ENCODE measurements at regions not wholly inside any gene's neighbourhood (a gene's known extent, or its start where the extent isn't known, plus 50 kb on each side); places are given as distances from the start of the nearest gene placed in this dataset.

DNA sequence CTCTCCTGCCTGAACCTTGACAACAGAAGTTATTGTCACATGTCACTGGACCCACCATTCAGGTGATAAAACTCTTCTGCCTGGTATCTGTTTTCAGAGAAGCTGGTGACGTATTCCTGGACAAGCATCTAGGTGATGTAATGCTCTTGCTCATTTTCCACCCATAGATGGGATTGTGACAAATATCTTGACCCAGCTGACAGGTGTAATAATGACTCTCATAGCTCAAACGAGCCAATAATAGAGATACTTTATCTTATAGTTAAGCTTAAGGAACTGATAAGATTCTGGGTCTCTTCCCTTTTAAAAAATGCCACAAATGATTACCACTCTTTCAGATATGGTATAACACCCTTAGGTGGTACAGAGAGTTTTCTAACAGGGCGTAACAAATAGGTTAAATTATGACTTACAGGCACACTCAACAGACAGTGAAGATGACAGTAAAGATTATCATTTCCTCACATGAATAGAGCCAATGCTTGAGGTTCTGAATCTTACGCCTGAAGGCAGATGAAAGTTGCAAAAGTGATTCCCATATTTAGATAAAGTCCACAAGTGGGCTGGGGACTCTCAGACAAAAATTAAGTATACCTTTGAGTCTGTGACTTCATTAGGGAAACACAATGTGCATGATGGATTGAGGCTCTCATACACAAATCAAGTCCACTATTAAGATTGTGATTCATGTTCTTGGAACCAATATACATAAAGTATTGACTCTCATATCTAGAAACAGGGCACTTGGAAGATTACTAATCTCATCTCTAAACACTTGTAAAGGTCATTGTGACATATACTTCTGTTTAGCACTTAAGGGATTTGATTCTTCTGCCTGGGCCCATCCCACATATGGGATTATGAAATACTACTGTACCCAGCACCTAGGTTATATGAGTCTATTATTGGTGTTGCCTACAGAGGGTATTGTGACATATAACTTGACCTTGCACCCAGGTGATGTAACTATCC is 326.0 kb downstream of the RPS4Y2 start (continued):
- TF ChIP-seq, protein P1, sequence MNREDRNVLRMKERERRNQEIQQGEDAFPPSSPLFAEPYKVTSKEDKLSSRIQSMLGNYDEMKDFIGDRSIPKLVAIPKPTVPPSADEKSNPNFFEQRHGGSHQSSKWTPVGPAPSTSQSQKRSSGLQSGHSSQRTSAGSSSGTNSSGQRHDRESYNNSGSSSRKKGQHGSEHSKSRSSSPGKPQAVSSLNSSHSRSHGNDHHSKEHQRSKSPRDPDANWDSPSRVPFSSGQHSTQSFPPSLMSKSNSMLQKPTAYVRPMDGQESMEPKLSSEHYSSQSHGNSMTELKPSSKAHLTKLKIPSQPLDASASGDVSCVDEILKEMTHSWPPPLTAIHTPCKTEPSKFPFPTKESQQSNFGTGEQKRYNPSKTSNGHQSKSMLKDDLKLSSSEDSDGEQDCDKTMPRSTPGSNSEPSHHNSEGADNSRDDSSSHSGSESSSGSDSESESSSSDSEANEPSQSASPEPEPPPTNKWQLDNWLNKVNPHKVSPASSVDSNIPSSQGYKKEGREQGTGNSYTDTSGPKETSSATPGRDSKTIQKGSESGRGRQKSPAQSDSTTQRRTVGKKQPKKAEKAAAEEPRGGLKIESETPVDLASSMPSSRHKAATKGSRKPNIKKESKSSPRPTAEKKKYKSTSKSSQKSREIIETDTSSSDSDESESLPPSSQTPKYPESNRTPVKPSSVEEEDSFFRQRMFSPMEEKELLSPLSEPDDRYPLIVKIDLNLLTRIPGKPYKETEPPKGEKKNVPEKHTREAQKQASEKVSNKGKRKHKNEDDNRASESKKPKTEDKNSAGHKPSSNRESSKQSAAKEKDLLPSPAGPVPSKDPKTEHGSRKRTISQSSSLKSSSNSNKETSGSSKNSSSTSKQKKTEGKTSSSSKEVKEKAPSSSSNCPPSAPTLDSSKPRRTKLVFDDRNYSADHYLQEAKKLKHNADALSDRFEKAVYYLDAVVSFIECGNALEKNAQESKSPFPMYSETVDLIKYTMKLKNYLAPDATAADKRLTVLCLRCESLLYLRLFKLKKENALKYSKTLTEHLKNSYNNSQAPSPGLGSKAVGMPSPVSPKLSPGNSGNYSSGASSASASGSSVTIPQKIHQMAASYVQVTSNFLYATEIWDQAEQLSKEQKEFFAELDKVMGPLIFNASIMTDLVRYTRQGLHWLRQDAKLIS (CRISPR knock-in tag; IDR thresholded peaks at IDR 0.05; ENCODE audit: borderline replicate concordance), result no peak

DNA sequence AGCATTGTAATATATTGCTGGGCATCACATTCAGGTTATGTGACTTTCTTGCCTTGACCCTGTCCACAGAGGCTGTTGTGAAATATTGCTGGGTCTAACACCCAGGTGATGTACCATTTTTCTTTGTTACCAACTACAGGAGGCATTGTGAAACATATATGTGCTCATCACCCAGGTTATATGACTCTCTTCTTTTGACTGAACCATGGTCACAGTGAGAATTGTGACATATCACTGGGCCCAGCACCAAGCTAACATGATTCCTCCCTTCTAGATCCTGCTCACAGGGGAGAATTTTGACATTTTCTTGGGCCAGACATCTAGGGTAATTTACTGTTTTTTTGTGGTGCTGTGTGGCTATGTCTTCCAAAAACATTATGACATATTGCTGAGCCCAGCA is 326.7 kb downstream of the RPS4Y2 start:
- Mint-ChIP-seq H3K4me1 (no peaks in the 10 kb centered on the region), H3K36me3 (peaks cover 48% of the 10 kb centered on the region), H3K27ac (no peak overlapping the region), H3K9me3 (peaks cover 59% of the 10 kb centered on the region), H3K4me3 (no peak overlapping the region), H3K27me3 (ENCODE audit: low read depth) (peaks cover 4% of the 10 kb centered on the region)
- POLR2A ChIA-PET, result no interaction called here
- TF ChIP-seq, protein P2, sequence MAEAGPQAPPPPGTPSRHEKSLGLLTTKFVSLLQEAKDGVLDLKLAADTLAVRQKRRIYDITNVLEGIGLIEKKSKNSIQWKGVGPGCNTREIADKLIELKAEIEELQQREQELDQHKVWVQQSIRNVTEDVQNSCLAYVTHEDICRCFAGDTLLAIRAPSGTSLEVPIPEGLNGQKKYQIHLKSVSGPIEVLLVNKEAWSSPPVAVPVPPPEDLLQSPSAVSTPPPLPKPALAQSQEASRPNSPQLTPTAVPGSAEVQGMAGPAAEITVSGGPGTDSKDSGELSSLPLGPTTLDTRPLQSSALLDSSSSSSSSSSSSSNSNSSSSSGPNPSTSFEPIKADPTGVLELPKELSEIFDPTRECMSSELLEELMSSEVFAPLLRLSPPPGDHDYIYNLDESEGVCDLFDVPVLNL (CRISPR knock-in tag; IDR thresholded peaks at IDR 0.05; ENCODE audit: borderline replicate concordance, low read depth), result no peak
- TF ChIP-seq, protein P3, sequence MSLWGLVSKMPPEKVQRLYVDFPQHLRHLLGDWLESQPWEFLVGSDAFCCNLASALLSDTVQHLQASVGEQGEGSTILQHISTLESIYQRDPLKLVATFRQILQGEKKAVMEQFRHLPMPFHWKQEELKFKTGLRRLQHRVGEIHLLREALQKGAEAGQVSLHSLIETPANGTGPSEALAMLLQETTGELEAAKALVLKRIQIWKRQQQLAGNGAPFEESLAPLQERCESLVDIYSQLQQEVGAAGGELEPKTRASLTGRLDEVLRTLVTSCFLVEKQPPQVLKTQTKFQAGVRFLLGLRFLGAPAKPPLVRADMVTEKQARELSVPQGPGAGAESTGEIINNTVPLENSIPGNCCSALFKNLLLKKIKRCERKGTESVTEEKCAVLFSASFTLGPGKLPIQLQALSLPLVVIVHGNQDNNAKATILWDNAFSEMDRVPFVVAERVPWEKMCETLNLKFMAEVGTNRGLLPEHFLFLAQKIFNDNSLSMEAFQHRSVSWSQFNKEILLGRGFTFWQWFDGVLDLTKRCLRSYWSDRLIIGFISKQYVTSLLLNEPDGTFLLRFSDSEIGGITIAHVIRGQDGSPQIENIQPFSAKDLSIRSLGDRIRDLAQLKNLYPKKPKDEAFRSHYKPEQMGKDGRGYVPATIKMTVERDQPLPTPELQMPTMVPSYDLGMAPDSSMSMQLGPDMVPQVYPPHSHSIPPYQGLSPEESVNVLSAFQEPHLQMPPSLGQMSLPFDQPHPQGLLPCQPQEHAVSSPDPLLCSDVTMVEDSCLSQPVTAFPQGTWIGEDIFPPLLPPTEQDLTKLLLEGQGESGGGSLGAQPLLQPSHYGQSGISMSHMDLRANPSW (CRISPR knock-in tag; conservative IDR thresholded peaks at IDR 0.05; ENCODE audit: low read depth), result no peak
- TF ChIP-seq, protein P4, sequence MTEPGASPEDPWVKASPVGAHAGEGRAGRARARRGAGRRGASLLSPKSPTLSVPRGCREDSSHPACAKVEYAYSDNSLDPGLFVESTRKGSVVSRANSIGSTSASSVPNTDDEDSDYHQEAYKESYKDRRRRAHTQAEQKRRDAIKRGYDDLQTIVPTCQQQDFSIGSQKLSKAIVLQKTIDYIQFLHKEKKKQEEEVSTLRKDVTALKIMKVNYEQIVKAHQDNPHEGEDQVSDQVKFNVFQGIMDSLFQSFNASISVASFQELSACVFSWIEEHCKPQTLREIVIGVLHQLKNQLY (CRISPR knock-in tag; IDR thresholded peaks at IDR 0.05), result no peak
- no peak for TF ChIP-seq ZNF396 (CRISPR knock-in tag; IDR thresholded peaks at IDR 0.05; ENCODE audit: borderline replicate concordance)
- TF ChIP-seq, protein P5, sequence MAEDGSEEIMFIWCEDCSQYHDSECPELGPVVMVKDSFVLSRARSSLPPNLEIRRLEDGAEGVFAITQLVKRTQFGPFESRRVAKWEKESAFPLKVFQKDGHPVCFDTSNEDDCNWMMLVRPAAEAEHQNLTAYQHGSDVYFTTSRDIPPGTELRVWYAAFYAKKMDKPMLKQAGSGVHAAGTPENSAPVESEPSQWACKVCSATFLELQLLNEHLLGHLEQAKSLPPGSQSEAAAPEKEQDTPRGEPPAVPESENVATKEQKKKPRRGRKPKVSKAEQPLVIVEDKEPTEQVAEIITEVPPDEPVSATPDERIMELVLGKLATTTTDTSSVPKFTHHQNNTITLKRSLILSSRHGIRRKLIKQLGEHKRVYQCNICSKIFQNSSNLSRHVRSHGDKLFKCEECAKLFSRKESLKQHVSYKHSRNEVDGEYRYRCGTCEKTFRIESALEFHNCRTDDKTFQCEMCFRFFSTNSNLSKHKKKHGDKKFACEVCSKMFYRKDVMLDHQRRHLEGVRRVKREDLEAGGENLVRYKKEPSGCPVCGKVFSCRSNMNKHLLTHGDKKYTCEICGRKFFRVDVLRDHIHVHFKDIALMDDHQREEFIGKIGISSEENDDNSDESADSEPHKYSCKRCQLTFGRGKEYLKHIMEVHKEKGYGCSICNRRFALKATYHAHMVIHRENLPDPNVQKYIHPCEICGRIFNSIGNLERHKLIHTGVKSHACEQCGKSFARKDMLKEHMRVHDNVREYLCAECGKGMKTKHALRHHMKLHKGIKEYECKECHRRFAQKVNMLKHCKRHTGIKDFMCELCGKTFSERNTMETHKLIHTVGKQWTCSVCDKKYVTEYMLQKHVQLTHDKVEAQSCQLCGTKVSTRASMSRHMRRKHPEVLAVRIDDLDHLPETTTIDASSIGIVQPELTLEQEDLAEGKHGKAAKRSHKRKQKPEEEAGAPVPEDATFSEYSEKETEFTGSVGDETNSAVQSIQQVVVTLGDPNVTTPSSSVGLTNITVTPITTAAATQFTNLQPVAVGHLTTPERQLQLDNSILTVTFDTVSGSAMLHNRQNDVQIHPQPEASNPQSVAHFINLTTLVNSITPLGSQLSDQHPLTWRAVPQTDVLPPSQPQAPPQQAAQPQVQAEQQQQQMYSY (CRISPR knock-in tag; IDR thresholded peaks at IDR 0.05), result no peak
- TF ChIP-seq, protein P6, sequence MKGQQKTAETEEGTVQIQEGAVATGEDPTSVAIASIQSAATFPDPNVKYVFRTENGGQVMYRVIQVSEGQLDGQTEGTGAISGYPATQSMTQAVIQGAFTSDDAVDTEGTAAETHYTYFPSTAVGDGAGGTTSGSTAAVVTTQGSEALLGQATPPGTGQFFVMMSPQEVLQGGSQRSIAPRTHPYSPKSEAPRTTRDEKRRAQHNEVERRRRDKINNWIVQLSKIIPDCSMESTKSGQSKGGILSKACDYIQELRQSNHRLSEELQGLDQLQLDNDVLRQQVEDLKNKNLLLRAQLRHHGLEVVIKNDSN (CRISPR knock-in tag; IDR thresholded peaks at IDR 0.05), result no peak
- TF ChIP-seq ELF4 (CRISPR knock-in tag; IDR thresholded peaks at IDR 0.05; ENCODE audit: low read depth), result no peak
- TF ChIP-seq, protein P7, sequence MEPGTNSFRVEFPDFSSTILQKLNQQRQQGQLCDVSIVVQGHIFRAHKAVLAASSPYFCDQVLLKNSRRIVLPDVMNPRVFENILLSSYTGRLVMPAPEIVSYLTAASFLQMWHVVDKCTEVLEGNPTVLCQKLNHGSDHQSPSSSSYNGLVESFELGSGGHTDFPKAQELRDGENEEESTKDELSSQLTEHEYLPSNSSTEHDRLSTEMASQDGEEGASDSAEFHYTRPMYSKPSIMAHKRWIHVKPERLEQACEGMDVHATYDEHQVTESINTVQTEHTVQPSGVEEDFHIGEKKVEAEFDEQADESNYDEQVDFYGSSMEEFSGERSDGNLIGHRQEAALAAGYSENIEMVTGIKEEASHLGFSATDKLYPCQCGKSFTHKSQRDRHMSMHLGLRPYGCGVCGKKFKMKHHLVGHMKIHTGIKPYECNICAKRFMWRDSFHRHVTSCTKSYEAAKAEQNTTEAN (CRISPR knock-in tag; IDR thresholded peaks at IDR 0.05), result no peak
- TF ChIP-seq FOXP1 (CRISPR knock-in tag; IDR thresholded peaks at IDR 0.05; ENCODE audit: borderline replicate concordance), result no peak
- TF ChIP-seq RELA (CRISPR knock-in tag; IDR thresholded peaks at IDR 0.05; ENCODE audit: borderline replicate concordance), result no peak
- no peak for TF ChIP-seq JUN (CRISPR knock-in tag; IDR thresholded peaks at IDR 0.05)
- CTCF ChIA-PET, result no interaction called here
- DNase-seq (ENCODE audit: low spot score) (no peak), ATAC-seq (no peak)

Measured in WTC11 (cell line).